Endodermal cell (in vitro differentiated cells): ENCODE measurements at regions not wholly inside any gene's neighbourhood (a gene's known extent, or its start where the extent isn't known, plus 50 kb on each side); places are given as distances from the start of the nearest gene placed in this dataset.

ENCODE experiments used
- DNase-seq: peaks from one replicate; pipeline ENCODE4 v3.0.0-alpha.2; 2017
- H3K27ac ChIP-seq: 2 replicates; pipeline ENCODE4 v1.5.1; 2013; ENCODE audit warnings: mild to moderate bottlenecking, low read depth, low read length, moderate library complexity
- H3K27me3 ChIP-seq: 2 replicates; pipeline ENCODE4 v1.6.1; 2013; ENCODE audit warnings: mild to moderate bottlenecking, low read length, moderate library complexity; ENCODE audit not compliant: insufficient read depth, control insufficient read depth, poor library complexity, severe bottlenecking
- H3K36me3 ChIP-seq: 2 replicates; pipeline ENCODE4 v1.7.0; 2013; ENCODE audit warnings: mild to moderate bottlenecking, low read length, moderate library complexity; ENCODE audit not compliant: control insufficient read depth, insufficient read depth
- H3K4me1 ChIP-seq: one replicate; pipeline ENCODE4 v1.7.0; 2013; ENCODE audit warnings: low read length; ENCODE audit not compliant: control insufficient read depth, insufficient read depth
- H3K4me3 ChIP-seq: 2 replicates; pipeline ENCODE4 v1.5.1; 2013; ENCODE audit warnings: mild to moderate bottlenecking, low read length, moderate library complexity
- H3K9ac ChIP-seq: 2 replicates; pipeline ENCODE4 v1.6.1; 2013; ENCODE audit warnings: mild to moderate bottlenecking, low read length, moderate library complexity; ENCODE audit not compliant: poor library complexity, severe bottlenecking; ENCODE audit errors: extremely low read depth
- H3K9me3 ChIP-seq: 2 replicates; pipeline ENCODE4 v1.6.1; 2013; ENCODE audit warnings: mild to moderate bottlenecking, low read length, moderate library complexity; ENCODE audit not compliant: control insufficient read depth
- H3K27ac Mint-ChIP-seq: 2 replicates; pipeline ENCODE4 v1.8.0; 2020; ENCODE audit warnings: mixed read lengths
- H3K27me3 Mint-ChIP-seq: 2 replicates; pipeline ENCODE4 v1.8.0; 2021; ENCODE audit warnings: mild to moderate bottlenecking, mixed read lengths; ENCODE audit not compliant: insufficient read depth
- H3K36me3 Mint-ChIP-seq: 2 replicates; pipeline ENCODE4 v1.8.0; 2020; ENCODE audit warnings: low read depth, mixed read lengths
- H3K4me1 Mint-ChIP-seq: 2 replicates; pipeline ENCODE4 v1.8.0; 2020; ENCODE audit warnings: mixed read lengths
- H3K4me3 Mint-ChIP-seq: 2 replicates; pipeline ENCODE4 v1.8.0; 2020; ENCODE audit warnings: mild to moderate bottlenecking, moderate library complexity, mixed read lengths
- H3K9me3 Mint-ChIP-seq: 2 replicates; pipeline ENCODE4 v1.8.0; 2020; ENCODE audit warnings: mild to moderate bottlenecking, mixed read lengths
- WGBS, 2 experiments: methylation state at CpG; one replicate each; pipeline versions ENCODE4 v1.1.5 to v1.1.7; 2013; ENCODE audit warnings: missing lambda C conversion rate in 2 of 2, mixed read lengths in 1 of 2; ENCODE audit not compliant: insufficient coverage in 1 of 2, insufficient read length in 1 of 2; 5-methylcytosine and 5-hydroxymethylcytosine counted together
- TF ChIP-seq, protein P1 (sequence below): fragments of 200-600 bp; sonication (generic); conservative IDR thresholded peaks from 2 replicates; pipeline ENCODE4 v1.5.0; 2021; ENCODE audit warnings: antibody characterized with exemption, mild to moderate bottlenecking

DNA sequence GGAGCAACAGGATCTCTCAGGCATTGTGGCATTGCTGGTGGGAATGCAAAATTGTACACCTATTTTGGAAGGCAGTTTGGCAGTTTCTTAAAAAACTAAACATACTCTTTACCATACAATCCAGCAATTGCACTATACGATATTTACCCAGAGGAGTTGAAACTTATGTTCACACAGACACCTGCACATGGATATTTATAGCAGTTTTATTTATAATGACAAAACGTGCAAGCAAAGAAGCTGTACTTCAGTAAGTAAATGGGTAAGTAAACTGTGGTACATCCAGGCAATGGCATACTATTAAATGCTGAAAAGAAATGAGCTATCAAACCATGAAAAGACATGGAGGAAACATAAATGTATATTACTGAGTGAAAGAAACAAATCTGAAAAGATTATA is 71.6 kb upstream of the UBAC2 start:
- Mint-ChIP-seq H3K4me3 (no peak overlapping the region), H3K36me3 (no peaks in the 10 kb centered on the region)

DNA sequence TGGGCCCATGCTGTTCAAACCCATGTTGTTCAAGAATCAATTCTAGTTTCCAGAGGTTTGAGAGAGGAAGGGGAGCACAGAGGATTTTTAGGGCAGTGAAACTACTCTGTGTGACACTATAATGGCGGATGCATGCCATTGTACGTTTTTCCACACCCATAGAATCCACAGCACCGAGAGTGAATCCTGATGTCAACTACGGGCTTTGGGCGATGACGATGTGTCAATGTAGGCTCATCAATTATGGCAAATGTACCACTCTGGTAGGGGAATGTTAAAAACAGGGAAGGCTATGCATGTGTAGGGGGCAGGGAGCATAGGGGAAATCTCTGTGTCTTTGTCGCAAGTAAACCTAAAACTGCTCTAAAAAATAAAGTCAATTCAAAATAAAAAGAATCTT is 70.7 kb upstream of the UBAC2 start:
- Histone ChIP-seq H3K9ac (no peak overlapping the region), H3K27ac (no peak overlapping the region), H3K4me1 (no peaks in the 10 kb centered on the region), H3K4me3 (no peak overlapping the region), H3K36me3 (no peaks in the 10 kb centered on the region), H3K27me3 (no peaks in the 10 kb centered on the region), H3K9me3 (no peaks in the 10 kb centered on the region)
- TF ChIP-seq, protein P1, sequence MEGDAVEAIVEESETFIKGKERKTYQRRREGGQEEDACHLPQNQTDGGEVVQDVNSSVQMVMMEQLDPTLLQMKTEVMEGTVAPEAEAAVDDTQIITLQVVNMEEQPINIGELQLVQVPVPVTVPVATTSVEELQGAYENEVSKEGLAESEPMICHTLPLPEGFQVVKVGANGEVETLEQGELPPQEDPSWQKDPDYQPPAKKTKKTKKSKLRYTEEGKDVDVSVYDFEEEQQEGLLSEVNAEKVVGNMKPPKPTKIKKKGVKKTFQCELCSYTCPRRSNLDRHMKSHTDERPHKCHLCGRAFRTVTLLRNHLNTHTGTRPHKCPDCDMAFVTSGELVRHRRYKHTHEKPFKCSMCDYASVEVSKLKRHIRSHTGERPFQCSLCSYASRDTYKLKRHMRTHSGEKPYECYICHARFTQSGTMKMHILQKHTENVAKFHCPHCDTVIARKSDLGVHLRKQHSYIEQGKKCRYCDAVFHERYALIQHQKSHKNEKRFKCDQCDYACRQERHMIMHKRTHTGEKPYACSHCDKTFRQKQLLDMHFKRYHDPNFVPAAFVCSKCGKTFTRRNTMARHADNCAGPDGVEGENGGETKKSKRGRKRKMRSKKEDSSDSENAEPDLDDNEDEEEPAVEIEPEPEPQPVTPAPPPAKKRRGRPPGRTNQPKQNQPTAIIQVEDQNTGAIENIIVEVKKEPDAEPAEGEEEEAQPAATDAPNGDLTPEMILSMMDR: no peak
- no peaks in the 10 kb centered on the region for H3K36me3 Mint-ChIP-seq
- H3K4me1 Mint-ChIP-seq: peaks cover 10% of the 10 kb centered on the region
- H3K9me3 Mint-ChIP-seq: no peaks in the 10 kb centered on the region
- DNase-seq: no peak
- peaks cover 7% of the 10 kb centered on the region for H3K27me3 Mint-ChIP-seq
- H3K27ac Mint-ChIP-seq: no peak overlapping the region
- H3K4me3 Mint-ChIP-seq: no peak overlapping the region
- 89 to 100% methylated on average over 5 to 7 of the region's 7 CpGs for WGBS, 2 experiments

More for the DNA sequence above, 71.6 kb upstream of the UBAC2 start:
- Mint-ChIP-seq H3K27ac (no peak overlapping the region), H3K9me3 (no peaks in the 10 kb centered on the region), H3K4me1 (peaks cover 9% of the 10 kb centered on the region), H3K27me3 (peaks cover 8% of the 10 kb centered on the region)
- H3K27ac ChIP-seq: no peak overlapping the region
- H3K27me3 ChIP-seq: no peaks in the 10 kb centered on the region
- H3K4me1 ChIP-seq: no peaks in the 10 kb centered on the region
- H3K9ac ChIP-seq: no peak overlapping the region
- no peaks in the 10 kb centered on the region for H3K36me3 ChIP-seq
- DNase-seq: no peak
- H3K9me3 ChIP-seq: no peaks in the 10 kb centered on the region
- TF ChIP-seq, protein P1: no peak
- 88 to 90% methylated on average over 1 to 2 of the region's 2 CpGs for WGBS, 2 experiments
- no peak overlapping the region for H3K4me3 ChIP-seq

DNA sequence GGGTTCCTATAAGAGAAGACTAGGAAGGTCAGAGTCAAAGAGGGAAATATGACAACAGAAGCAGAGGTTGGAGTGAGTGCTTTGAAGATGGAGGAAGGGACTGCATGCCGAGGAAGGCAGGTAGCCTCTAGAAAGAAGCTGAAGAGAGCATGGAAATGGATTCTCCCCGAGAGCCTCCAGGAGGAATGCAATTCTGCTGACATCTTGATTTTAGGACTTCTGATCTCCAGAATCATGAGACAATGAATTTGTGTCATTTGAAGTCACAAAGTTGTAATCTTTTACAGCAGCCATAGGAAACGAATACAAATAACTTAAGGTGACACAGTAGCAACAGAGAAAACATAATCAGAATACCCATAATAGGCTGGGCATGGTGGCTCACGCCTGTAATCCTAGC is 69.2 kb upstream of the UBAC2 start:
- H3K4me1 ChIP-seq: no peaks in the 10 kb centered on the region
- no peaks in the 10 kb centered on the region for H3K27me3 ChIP-seq
- TF ChIP-seq, protein P1: no peak
- WGBS, 2 experiments: 90 to 96% methylated on average over 4 of the region's 4 CpGs
- no peak overlapping the region for H3K9ac ChIP-seq
- Mint-ChIP-seq H3K4me3 (no peak overlapping the region), H3K27ac (no peak overlapping the region), H3K4me1 (peaks cover 10% of the 10 kb centered on the region), H3K36me3 (no peaks in the 10 kb centered on the region), H3K27me3 (peaks cover 3% of the 10 kb centered on the region), H3K9me3 (no peaks in the 10 kb centered on the region)
- H3K36me3 ChIP-seq: no peaks in the 10 kb centered on the region
- DNase-seq: no peak
- no peak overlapping the region for H3K4me3 ChIP-seq
- H3K9me3 ChIP-seq: no peaks in the 10 kb centered on the region
- H3K27ac ChIP-seq: no peak overlapping the region
